GM12892 (cell line): ENCODE measurements at regions not wholly inside any gene's neighbourhood (a gene's known extent, or its start where the extent isn't known, plus 50 kb on each side); places are given as distances from the start of the nearest gene placed in this dataset.

Source experiments
- POLR2A ChIP-seq: IDR thresholded peaks from 2 replicates; pipeline ENCODE4 v1.6.1; 2011; ENCODE audit warnings: low read depth, low read length, control low read depth
- POLR2AphosphoS5 ChIP-seq: IDR thresholded peaks from 2 replicates; pipeline ENCODE4 v1.6.1; 2011; ENCODE audit warnings: low read depth, low read length, control low read depth
- TAF1 ChIP-seq: IDR thresholded peaks from 2 replicates; pipeline ENCODE4 v1.6.1; 2011; ENCODE audit warnings: low read depth, mild to moderate bottlenecking, control low read depth, low read length, borderline replicate concordance

GRCh38 chr22:47674600-47674999 lies 912.1 kb downstream of the TBC1D22A start:
- no peak for TF ChIP-seq POLR2A
- no peak for TF ChIP-seq TAF1
- no peak for TF ChIP-seq POLR2AphosphoS5
